ENCODE measurements at regions not wholly inside any gene's neighbourhood (a gene's known extent, or its start where the extent isn't known, plus 50 kb on each side); places are given as distances from the start of the nearest gene placed in this dataset.

- no peak for TF ChIP-seq POLR2AphosphoS5 (IDR thresholded peaks at IDR 0.05)
- TF ChIP-seq CTCF (IDR thresholded peaks at IDR 0.05), result no peak
Measured at GRCh38 chr5:33371660-33372059, 69.1 kb upstream of the TARS1 start.

Data from esophagus muscularis mucosa (tissue), 3 donors.